ENCODE measurements at regions not wholly inside any gene's neighbourhood (a gene's known extent, or its start where the extent isn't known, plus 50 kb on each side); places are given as distances from the start of the nearest gene placed in this dataset.

GRCh38 chr11:92376680-92377079, 152.1 kb downstream of the FAT3 start:
- WGBS, 5 donors, result 80 to 95% (median 88%) methylated on average over 1 of the region's 1 CpG
- H3K9me3 ChIP-seq, result no peaks in the 10 kb centered on the region
- H3K27me3 ChIP-seq, result no peaks in the 10 kb centered on the region
- TF ChIP-seq EP300 (IDR thresholded peaks at IDR 0.05), result no peak
- no peak for TF ChIP-seq CTCF (IDR thresholded peaks at IDR 0.05)
- no peak for TF ChIP-seq POLR2AphosphoS5 (IDR thresholded peaks at IDR 0.05)
- no peak for TF ChIP-seq POLR2A (IDR thresholded peaks at IDR 0.05)
- no peak overlapping the region for H3K4me3 ChIP-seq
- no peak overlapping the region for H3K27ac ChIP-seq
- intact Hi-C loops (cut with DNase I; ENCODE audit: low total_unique reads), result no loop called here
- no peaks in the 10 kb centered on the region for H3K36me3 ChIP-seq
- peaks cover 0 to 6% (median 0%) of the 10 kb centered on the region in 4 donors for H3K4me1 ChIP-seq
- no peak for DNase-seq

GRCh38 chr11:92380882-92381281, 156.3 kb downstream of the FAT3 start:
- Histone ChIP-seq H3K4me1 (peaks cover 0 to 16% (median 6%) of the 10 kb centered on the region in 4 donors), H3K27me3 (no peaks in the 10 kb centered on the region), H3K27ac (no peak overlapping the region), H3K36me3 (no peaks in the 10 kb centered on the region), H3K9me3 (no peaks in the 10 kb centered on the region), H3K4me3 (no peak overlapping the region)
- DNase-seq, result no peak
- 85 to 92% (median 91%) methylated on average over 3 of the region's 3 CpGs for WGBS, 5 donors
- intact Hi-C loops (cut with DNase I; ENCODE audit: low total_unique reads), result no loop called here
- TF ChIP-seq EP300 (IDR thresholded peaks at IDR 0.05) (no peak), POLR2AphosphoS5 (IDR thresholded peaks at IDR 0.05) (no peak), CTCF (IDR thresholded peaks at IDR 0.05) (no peak), POLR2A (IDR thresholded peaks at IDR 0.05) (no peak)

- no peak for TF ChIP-seq EP300 (IDR thresholded peaks at IDR 0.05)
- TF ChIP-seq POLR2A (IDR thresholded peaks at IDR 0.05), result no peak
- no peak for TF ChIP-seq POLR2AphosphoS5 (IDR thresholded peaks at IDR 0.05)
- no peak for TF ChIP-seq CTCF (IDR thresholded peaks at IDR 0.05)
- Histone ChIP-seq H3K9me3 (no peaks in the 10 kb centered on the region), H3K27ac (no peak overlapping the region), H3K27me3 (no peaks in the 10 kb centered on the region), H3K4me1 (peaks cover 0 to 11% (median 6%) of the 10 kb centered on the region in 4 donors), H3K4me3 (no peak overlapping the region), H3K36me3 (no peaks in the 10 kb centered on the region)
- intact Hi-C loops (cut with DNase I; ENCODE audit: low total_unique reads), result no loop called here
- DNase-seq, result no peak
- WGBS, 5 donors, result 88 to 98% (median 94%) methylated on average over 3 of the region's 3 CpGs
These were observed 157.7 kb downstream of the FAT3 start for GRCh38 chr11:92382311-92382710.

GRCh38 chr11:92383430-92383829, 158.8 kb downstream of the FAT3 start:
- Histone ChIP-seq H3K27ac (no peak overlapping the region), H3K27me3 (no peaks in the 10 kb centered on the region), H3K9me3 (no peaks in the 10 kb centered on the region), H3K36me3 (no peaks in the 10 kb centered on the region), H3K4me3 (no peak overlapping the region), H3K4me1 (peaks cover 0 to 11% (median 6%) of the 10 kb centered on the region in 4 donors)
- no peak for DNase-seq
- 13 to 34% (median 27%) methylated on average over 1 of the region's 1 CpG for WGBS, 5 donors
- intact Hi-C loops (cut with DNase I; ENCODE audit: low total_unique reads), result no loop called here
- TF ChIP-seq POLR2AphosphoS5 (IDR thresholded peaks at IDR 0.05) (no peak), CTCF (IDR thresholded peaks at IDR 0.05) (no peak)

All from stomach (tissue), 8 donors.